Activated CD8-positive, alpha-beta memory T cell treated with anti-CD3 and anti-CD28 coated beads, Interleukin-2, amount 50 U/mL, for 48 hours (primary cell): ENCODE measurements at regions not wholly inside any gene's neighbourhood (a gene's known extent, or its start where the extent isn't known, plus 50 kb on each side); places are given as distances from the start of the nearest gene placed in this dataset.
"Not testable (repeated sequence)": the region's sequence is repeated elsewhere in the genome, so short reads cannot be mapped to it uniquely, and the experiment has no call there.

Experiments used
- DNase-seq: peaks from one replicate; pipeline ENCODE4 v3.0.0-alpha.2; 2020

DNA sequence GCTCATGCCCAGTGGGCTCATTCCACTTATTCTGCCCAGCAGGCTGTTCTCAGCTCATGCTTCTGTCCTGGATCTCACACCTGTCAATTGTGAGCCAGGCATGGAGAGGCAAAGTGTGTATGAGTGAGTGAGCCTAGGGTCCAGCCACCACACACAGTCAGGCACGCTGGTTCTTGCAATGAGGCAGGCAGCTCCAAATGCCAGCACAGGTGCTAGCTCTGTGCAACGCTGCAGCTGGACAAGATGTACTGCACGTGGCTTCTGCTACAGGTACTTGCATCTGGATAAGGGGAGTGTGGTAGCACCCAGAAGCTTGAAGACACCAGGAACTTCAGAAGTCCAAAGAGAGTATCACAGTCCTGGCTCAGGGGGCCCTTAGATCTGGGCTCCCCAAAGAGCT is 1249.4 kb upstream of the IGFBP7 start:
- no peak for DNase-seq

DNA sequence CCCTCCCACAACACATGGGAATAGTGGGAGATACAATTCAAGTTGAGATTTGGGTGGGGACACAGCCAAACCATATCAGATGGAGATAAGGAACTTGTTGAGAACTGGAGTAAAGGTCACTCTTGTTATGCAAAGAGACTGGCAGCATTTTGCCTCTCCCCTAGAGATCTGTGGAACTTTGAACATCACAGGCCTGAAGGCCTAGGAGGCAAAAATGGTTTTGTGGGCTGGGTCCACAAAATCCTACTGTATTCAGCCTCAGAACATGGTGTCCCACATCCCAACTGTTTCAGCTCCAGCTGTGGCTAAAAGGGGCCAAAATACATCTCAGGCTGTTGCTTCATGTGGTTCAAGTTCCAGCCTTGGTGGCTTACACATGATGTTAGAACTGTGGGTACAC is 1247.8 kb upstream of the IGFBP7 start:
- DNase-seq = no peak

DNA sequence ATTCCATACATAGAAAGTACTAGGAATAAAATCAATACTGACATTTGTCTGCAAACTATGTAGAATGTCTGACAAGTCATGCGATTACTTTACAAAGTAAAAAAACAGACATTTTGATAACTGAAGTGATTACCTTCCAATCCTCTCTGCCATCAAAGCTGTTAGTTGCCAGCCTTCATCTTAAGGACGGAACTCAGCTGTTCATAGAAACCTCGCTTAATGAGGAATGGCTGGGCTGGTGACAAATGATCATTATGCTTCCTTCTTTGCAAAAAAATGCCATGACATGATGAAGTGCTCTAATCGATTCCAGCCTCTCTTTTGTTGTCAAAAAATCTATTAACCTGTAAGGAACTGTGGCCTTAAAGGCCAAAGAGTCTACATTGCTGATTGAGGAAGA is 1214.9 kb upstream of the IGFBP7 start:
- no peak for DNase-seq

DNA sequence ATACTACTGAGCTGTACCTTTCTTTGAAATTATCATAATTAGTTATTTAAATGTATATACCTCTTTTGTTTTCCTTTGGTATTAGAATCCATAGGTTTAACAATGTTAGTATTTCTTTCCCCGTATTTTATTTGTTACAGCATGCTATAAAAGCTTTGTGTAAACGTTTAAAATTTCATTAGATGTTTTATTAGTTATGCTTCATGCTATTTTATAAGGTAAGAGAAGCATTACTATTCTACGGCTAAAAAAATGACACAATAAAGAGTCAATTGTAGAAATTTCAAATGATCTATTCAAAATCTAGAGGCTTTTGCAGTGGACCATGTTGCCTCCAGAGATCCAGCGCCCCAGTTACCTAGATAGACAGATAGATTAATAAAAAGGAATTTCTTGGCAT is 1203.3 kb upstream of the IGFBP7 start:
- no peak for DNase-seq

DNA sequence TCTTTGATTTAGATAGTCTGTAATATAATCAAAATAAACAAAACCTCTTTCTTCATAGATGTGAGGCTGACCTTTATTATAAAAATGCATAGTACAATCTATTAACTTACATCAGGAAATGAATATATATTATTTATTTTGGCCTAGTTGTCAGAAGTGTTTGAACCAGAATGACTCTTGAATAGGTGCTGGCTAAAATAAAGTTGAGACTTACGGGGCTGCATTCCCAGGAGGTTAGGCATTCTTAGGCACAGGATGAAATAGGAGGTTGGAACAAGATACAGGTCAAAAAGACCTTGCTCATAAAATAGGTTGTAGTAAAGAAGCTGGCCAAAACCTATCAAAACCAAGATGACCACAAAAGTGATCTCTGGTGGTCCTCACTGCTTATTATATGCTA is 1193.3 kb upstream of the IGFBP7 start:
- no peak for DNase-seq

DNA sequence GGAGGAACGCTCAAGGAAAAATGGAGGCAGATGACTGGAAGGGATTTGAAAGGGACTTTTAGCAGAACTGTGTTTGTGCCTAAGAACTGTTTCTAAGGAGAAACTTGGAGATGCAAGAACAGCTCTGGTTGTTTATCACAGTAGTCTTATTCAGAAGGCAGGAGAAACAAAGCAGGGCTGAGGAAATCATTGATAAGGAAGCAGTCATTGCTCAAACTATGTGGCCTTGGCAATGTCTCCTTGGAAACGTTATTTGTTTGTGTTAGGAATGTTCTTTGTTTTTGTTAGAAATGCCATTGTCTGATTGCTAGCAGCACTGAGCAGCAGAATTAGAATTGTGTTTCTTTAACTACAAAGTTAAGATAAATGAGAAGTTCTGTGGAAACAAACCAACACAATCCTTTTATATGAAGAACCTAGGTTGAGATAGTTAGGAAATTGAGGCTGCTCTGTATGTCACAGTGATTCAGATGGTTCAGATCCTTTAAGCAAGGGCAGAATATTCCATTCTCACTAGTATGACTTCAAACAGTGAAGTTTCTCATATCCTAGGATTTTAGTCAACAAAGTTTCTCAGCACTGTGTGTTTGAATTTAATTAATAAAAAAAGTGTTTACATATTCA is 1191.3 kb upstream of the IGFBP7 start:
- DNase-seq = no peak

DNA sequence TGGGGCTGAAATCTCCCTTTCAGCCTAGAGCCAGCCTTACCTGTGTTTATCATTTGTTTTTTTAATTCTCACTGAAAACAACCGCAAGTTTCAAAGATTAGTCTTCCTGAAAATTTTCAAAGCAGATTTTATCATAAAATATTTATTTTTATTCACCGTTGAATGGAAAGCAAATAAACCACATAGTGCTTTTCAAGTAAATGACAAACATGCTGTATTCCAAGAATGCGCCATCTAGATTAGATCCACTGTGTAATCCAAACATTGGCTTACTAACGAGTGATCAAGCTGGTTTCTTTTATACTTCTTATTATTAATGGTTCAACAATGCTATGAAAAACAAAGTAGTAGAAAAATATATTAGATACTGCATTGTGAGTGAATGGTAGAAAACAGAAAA is 1176.2 kb upstream of the IGFBP7 start:
- no peak for DNase-seq

DNA sequence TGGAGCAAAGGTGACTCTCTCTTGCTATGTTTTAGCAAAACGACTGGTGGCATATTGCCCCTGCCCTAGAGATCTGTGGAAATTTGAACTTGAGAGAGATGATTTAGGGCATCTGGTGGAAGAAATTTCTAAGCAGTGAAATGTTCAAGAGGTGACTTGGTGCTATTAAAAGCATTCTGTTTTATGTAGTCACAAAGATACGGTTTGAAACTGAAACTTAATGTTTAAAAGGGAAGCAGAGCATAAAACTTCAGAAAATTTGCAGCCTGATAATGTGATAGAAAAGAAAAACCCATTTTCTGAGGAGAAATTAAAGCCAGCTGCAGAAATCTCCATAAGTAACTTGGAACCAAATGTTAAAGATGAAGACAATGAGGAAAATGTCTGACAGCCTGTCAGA is 1170.7 kb upstream of the IGFBP7 start:
- DNase-seq = not testable (repeated sequence)

DNA sequence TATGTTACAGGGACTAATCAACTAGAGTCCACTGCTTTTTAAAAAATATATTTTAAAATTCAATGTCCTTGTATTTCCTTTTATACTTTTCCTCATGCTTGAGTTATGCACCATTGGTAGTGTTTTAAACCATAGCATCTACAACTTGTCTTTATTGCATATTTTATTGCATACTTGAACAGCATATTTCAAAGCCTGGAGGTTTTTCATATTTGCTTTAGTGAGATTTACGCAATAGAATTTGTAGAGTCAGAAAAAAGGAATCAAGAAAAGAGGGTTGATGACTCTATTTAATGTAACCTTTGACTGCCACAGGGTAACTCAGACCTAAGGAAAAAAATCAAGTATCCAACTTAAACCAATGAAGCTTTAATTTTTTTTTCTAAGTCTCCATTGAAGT is 1165.7 kb upstream of the IGFBP7 start:
- DNase-seq = no peak

DNA sequence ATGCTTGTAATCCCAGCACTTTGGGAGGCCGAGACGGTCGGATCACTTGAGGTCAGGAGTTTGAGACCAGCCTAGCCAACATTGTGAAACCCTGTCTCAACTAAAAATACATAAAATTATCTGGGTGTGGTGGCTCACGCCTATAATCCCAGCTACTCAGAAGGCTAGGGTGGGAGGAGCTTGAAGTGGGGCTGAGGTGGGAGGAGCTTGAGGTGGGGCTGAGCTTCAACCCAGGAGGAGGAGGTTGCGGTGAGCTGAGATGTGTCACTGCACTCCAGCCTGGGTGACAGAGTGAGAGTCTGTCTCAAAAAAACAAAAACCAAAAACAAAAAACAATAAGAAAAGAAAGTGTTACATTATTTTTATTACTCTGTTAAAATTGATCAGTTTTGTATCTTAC is 1164.4 kb upstream of the IGFBP7 start:
- DNase-seq = no peak

DNA sequence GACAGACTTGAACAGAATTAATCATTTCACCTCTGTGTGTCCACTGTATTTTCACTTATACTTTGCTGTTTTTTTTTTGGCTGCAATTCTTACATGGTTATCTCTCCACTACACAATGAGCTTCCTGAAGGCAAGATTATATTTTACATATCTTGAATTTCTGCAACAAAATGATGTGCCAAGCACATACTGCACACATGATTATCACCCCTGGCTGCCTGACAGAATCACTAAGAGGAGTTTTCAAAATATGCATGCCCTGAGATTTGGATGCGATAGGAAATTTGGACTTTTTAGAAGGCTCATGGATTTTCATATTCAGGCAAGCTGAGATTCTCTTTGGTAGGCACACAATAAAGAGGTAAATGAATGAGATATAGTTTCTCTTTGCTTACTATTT is 1162.1 kb upstream of the IGFBP7 start:
- DNase-seq = no peak

DNA sequence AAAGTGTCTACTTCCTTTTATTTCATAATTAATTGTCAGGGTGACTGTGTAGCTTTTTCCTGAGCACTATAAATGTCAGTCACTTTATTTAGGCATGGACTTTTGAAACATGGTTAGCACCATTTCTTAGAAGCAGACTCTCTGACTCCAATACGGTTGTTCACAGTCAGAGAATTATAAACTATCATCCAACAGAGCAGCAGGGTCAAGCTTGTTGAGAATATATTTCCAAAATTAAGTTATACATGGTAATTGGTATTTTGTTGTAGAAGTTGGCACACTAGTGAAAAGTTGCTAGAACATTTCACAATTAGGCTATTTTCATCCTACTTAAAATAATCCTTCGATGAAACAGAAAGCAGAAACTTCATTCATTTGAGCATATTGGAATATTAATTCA is 1155.5 kb upstream of the IGFBP7 start:
- DNase-seq = no peak

DNA sequence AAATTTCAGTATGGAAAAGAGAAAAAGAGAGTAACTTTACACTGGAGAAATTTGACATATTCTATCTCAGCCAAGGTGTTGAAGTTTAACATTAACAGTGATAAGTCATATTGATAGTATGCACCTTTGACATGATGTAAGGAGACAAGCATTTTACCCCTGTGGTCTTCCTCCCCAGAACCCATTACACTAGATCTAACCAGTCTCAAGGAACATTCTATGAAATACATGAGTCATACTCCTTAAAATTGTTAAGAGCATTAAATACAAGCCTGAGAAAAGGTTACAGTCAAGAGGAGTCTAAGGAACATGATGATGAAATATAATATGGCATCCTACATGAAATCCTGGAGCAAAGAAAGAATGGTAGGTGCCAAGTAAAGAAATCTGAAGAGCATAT is 1151.3 kb upstream of the IGFBP7 start:
- no peak for DNase-seq

DNA sequence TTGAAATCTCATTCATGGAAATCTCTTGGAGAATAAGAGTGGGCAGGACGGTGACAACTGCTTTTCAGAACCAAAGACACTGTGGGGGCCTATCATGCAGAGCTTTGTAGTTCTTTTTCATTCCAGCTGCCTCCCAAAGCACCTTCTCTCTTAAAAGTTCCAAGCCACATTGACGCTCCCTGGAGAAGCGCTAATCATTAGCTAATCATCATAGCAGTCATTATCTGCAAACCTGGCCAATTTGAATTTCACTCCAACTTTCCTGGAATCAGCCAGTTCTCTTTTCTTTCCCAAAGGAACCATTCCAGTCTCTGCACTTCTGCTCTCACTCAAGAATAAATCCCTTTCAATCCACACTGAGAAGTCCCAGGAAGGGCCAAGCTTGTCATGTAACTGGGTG is 1144.1 kb upstream of the IGFBP7 start:
- DNase-seq = no peak

DNA sequence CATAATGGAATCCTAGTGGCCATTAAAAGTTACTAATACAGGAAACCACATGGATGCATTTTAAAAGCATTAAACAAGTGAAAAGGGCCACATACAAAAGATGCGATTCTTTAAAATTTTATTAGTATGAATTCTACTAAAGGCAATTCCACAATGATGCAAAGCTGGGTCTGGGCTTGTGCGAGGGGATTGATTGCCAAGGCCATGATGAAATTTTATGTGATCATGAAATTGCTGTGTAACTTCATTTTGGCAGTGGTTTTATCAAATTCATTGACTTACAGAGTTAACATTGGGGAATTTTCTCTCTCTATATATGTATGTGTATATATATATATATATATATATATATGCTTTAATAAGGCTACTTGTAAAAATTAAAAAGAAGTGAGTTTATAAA is 1142.5 kb upstream of the IGFBP7 start:
- no peak for DNase-seq

DNA sequence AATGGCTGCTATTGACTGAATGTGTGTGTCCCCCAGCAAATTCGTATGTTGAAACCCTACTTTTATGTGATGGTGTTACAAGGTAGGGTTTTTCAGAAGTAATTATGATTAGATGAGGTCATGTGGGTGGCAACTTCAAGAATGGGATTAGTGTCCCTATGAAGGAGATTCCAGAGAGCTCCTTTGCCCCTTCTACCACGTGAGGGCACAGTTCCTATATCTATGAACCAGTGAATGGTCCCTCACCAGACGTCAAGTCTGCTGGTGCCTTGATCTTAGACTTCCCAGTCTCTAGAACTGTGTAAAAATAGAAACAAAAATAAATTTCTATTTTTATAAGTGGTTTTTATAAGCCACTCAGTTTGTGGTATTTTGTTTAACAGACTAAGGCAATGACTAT is 1137.6 kb upstream of the IGFBP7 start:
- no peak for DNase-seq

DNA sequence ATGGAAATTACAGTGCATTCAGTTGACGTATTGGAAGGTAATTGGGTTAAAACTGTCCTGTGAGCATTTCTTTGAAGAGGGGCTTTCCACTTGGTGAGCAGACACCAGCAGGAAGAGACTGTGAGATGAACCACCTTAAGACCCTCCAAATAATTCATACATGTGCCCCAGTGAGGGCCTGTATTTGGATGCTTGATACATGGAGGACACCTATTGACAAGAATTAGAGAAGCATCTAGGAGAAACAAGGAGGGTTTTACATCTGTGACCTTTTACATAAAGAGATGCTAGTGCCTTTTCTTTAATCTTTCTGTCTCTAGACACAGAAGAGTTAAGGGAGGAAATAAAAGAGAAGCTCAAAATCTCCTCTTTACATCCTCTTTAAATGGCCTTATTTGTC is 1115.3 kb upstream of the IGFBP7 start:
- DNase-seq = no peak

DNA sequence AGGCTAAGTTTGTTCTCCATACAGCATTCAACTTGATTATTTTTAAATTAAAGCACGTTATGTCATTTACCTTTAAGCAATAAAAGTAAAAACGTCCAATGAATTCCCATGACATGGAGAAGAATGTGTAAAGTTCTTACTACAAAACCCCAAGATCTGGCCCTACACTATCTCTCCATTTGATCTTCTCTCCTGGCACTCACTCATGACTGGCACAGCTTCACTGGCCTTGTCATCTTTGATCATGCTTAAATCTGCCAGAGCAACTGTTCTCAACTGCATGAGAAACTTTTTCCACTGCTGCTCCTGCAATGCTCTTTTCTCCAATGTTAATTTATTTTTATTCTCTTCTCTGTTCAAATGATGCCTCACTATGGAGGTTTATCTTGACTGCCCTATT is 1109.0 kb upstream of the IGFBP7 start:
- DNase-seq = no peak

DNA sequence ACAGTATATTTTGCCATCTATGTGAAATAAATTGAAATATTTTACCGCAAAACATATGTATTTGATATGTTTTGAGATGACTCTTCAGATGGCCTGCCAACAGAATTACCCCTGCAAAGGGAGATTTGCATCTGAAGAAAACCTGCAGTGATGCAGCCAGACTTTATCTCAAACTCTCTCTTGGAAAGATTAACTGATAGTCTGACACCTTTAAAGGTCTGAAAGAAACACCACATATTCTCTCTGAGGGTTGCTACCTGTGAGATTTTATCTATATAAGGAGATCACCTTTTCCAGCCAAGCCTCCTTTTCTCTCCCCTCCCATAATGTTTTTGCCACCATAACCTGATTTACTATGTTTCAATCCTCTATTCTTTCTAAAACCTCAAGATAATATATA is 1106.3 kb upstream of the IGFBP7 start:
- no peak for DNase-seq

DNA sequence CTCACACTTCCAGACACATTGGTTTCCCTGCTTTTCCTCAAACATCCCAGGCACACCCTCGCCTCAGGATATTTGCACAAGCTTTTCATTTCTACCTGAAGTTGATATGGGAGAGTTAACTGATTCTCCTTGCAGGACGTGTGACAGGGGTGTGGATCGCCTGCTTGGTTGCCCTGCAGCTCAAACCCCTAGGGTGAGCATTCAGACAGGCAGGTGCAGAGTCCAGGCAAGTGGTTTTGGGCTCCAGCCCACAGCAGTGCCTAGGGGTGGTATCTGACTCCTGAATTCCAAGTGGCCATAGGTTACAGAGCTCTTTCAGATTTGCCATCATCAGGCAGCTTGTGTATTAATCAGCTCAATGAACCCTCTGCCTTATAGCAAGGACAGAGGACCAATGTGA is 1104.2 kb upstream of the IGFBP7 start:
- DNase-seq = no peak

DNA sequence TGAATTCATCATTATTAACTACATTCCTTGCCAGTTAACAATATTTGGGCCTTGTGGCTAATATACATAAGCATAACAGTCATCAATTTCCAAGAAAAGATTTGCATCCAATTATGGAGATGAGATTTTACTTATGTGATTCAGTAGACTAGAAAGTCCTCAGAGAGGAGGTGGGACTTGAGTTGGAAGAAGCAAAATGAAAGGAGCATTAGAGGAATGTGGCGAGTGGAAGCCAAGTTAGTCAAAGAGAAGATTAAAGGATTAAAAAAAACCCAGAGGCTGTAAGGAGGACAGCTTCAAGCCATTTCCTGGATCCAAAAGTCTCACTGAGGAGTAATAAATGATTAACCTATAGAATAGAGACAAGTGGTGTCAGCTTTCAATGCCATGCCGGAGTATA is 1099.4 kb upstream of the IGFBP7 start:
- DNase-seq = no peak

DNA sequence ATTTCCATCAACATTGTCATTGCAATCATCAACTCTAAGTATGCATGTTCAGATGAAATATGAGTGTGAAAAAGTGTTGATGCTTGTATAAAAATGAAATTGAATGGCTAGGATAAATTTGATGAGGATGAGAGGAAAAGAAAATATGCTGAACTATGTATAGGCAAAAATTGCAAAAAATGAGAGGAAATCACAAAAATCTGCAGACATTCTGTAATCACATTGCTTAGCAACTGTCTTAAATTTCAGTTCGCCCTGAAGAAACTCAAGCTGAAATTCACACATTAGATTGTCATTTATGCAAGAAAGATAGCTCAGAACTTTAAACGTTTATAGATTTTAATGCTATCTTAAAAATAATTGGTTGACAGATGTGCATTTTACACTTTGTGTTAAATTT is 1098.8 kb upstream of the IGFBP7 start:
- no peak for DNase-seq

DNA sequence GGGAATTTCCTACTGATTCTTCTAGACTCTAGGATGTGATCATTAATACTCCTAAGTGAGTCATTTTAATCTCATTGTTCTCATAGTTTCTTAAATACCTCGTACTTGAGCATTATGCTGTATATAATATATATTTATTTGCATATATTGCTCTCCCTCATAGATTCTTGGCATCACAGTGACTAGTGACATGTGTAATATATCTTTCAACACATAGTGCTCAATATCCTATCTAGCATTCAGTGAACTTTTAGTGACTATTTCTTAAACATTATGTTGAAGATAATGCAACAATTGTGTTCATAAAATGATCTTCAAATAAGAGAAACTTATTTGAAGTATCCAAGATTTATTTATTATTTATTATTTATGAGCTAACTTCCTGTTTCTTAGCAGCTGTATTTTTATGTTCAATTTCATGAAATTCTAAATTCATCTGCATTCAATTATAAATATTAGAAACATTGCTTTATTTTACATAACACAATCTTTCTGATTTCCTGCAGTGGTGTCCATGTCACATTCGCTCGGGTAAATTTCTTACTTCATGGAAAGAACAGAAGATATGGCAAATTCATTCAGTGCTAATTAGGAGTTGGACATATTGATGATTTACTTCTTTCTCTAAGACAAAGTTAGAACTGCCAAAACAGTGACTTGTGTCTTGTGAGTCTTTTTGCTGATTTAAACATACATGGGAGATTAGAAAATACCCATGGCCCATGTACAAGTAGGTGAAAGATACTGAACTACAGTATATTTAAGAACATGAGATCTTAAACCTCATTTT is 1095.5 kb upstream of the IGFBP7 start:
- DNase-seq = no peak

DNA sequence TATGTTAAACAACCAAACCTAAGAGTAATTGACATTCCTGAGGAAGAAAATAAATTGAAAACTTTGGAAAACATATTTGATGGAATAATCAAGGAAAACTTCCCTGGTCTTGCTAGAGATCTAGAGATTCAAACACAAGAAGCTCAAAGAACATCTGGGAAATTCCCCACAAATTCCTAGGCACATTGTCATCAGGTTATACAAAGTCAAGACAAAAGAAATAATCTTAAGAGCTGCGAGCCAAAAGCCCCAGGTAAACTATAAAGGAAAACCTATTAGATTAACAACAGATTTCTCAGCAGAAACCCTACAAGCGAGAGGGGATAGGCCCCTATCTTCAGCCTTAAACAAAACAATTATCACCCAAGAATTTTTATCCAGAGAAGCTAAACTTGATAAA is 1082.0 kb upstream of the IGFBP7 start:
- no peak for DNase-seq

DNA sequence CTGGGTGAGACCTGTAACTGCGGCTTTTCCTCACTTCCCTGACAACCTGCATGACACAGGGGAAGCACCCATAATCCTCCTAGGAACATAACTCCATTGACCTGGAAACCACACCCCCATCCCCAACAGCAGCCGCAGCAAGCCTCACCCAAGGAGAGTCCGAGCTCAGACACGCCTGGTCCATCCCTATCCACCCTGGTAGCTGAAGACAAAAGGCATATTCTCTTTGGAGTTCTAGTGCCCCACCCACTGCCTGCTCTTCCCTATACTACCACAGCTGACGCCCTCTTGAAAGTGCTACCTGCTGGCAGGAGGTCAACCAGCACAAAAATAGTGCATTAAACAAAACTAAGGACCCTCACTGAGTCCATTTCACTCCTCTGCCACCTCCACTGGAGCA is 1080.9 kb upstream of the IGFBP7 start:
- DNase-seq = no peak
